Large intestine (tissue), 3 donors: ENCODE measurements at regions not wholly inside any gene's neighbourhood (a gene's known extent, or its start where the extent isn't known, plus 50 kb on each side); places are given as distances from the start of the nearest gene placed in this dataset.
"Not testable (repeated sequence)": the region's sequence is repeated elsewhere in the genome, so short reads cannot be mapped to it uniquely, and the experiment has no call there.

Experiments
- DNase-seq, 2 donors: peaks; one replicate each; pipeline versions ENCODE4 v3.0.0 to v3.0.0-alpha.2; 2013
- H3K27ac ChIP-seq: one replicate; pipeline ENCODE4 v1.5.1; 2013; ENCODE audit warnings: low read length
- H3K27me3 ChIP-seq: 2 replicates; pipeline ENCODE4 v1.6.1; 2013; ENCODE audit warnings: low read length; ENCODE audit not compliant: control insufficient read depth, insufficient read depth
- H3K36me3 ChIP-seq: 2 replicates; pipeline ENCODE4 v1.6.1; 2013; ENCODE audit warnings: low read length; ENCODE audit not compliant: control insufficient read depth, insufficient read depth
- H3K4me1 ChIP-seq: one replicate; pipeline ENCODE4 v1.6.1; 2013; ENCODE audit warnings: low read length; ENCODE audit not compliant: control insufficient read depth, insufficient read depth
- H3K4me3 ChIP-seq: one replicate; pipeline ENCODE4 v1.5.1; 2013; ENCODE audit warnings: low read length
- H3K9me3 ChIP-seq: one replicate; pipeline ENCODE4 v1.6.1; 2013; ENCODE audit warnings: mild to moderate bottlenecking, low read depth, low read length, moderate library complexity; ENCODE audit not compliant: control insufficient read depth
- WGBS: methylation state at CpG from one replicate; pipeline ENCODE4 v1.1.5; 2013; ENCODE audit warnings: low lambda C conversion rate; ENCODE audit not compliant: insufficient coverage; 5-methylcytosine and 5-hydroxymethylcytosine counted together

DNA sequence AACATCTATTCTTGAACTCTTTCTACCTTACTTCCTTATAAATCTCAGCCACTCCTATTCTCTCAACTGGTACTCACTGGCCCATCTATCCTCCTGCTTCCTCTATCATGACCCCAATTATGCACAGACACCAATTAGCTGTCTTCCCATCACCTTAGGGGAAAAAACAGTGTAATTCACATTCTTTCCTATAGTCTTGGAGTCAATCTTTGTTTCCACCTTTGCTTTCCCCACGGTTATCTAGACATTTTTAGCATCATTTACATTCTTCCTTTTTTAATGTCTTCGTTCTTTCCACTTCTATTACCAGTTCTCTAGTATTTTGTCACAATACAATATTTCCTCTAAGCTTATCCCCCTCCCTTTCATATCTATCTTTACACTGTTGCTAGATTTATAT is 449.4 kb downstream of the TMEM38B start:
- no peak for DNase-seq
- WGBS = 76% methylated on average over 2 of the region's 2 CpGs
- H3K4me1 ChIP-seq = no peaks in the 10 kb centered on the region

DNA sequence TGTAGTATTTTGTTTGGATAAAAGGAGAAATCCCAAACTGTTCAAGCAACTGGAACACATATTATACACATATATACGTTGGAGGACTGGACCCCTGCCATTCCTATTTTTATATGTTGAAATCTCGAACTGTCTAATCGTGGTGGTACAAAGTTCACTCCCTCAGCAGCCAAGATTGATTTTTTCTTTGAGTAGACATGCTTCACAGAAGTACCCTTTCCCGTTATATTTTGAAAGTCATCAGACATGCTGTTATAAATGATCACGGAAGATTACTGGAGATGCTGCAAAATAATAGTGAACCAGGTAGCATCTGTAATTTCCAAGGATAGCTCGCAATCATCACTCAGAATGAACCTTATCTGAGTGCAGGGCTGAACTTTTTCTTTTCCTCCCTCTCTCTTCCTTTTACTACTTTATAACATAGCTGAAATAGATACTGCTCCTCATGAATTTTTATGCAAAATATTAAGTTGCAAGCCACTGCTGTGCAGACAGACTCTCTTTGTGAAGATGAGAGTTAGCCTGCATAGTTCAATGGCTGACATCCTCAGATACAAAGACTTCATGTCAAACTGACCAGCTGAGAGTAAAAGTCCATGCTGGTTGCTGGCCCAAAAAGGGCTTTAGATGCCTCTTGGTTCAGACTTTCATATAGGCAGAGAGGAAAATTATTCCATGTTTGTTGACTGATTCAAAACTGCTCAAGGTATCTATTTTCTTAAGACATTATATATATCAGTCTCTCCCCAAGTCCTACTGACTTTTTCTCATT is 451.9 kb downstream of the TMEM38B start:
- no peaks in the 10 kb centered on the region for H3K36me3 ChIP-seq
- H3K27me3 ChIP-seq = no peaks in the 10 kb centered on the region
- no peak for DNase-seq
- no peaks in the 10 kb centered on the region for H3K4me1 ChIP-seq
- WGBS = 83% methylated on average over 1 of the region's 6 CpGs
- H3K27ac ChIP-seq = no peak overlapping the region
- no peaks in the 10 kb centered on the region for H3K9me3 ChIP-seq
- no peak overlapping the region for H3K4me3 ChIP-seq

More for the DNA sequence above, 449.4 kb downstream of the TMEM38B start:
- H3K36me3 ChIP-seq = no peaks in the 10 kb centered on the region
- no peak overlapping the region for H3K4me3 ChIP-seq
- no peaks in the 10 kb centered on the region for H3K9me3 ChIP-seq
- no peaks in the 10 kb centered on the region for H3K27me3 ChIP-seq
- H3K27ac ChIP-seq = no peak overlapping the region

- H3K27ac ChIP-seq = no peak overlapping the region
- H3K4me1 ChIP-seq = no peaks in the 10 kb centered on the region
- no peak overlapping the region for H3K4me3 ChIP-seq
- no peak for DNase-seq
- H3K36me3 ChIP-seq = no peaks in the 10 kb centered on the region
- no peaks in the 10 kb centered on the region for H3K27me3 ChIP-seq
- H3K9me3 ChIP-seq = no peaks in the 10 kb centered on the region
Observed at GRCh38 chr9:106146886-106147285, 452.5 kb downstream of the TMEM38B start.

DNA sequence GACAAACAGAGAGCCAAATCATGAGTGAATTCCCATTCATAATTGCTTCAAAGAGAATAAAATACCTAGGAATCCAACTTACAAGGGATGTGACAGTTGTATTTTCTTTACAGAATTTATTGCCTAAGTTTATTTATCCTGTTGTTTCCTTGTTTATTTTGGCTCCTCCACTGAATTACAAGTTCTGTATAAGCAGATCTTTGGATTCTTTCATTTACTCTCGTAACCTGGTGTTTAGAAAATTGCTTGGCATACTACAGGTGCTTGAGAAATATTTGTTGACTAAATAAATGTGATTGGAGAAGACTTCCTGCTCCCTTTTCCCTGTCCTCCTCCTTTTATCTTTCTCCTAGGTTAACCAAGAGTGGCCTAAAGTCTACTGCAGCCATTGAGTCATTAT is 455.6 kb downstream of the TMEM38B start:
- Histone ChIP-seq H3K4me1 (no peaks in the 10 kb centered on the region), H3K27ac (no peak overlapping the region), H3K9me3 (no peaks in the 10 kb centered on the region), H3K27me3 (no peaks in the 10 kb centered on the region), H3K36me3 (no peaks in the 10 kb centered on the region), H3K4me3 (no peak overlapping the region)
- DNase-seq = no peak
- WGBS = no CpG with 5 or more reads among the region's 1 CpG

GRCh38 chr9:106156465-106156864 is 462.1 kb downstream of the TMEM38B start:
- no peaks in the 10 kb centered on the region for H3K4me1 ChIP-seq
- no peaks in the 10 kb centered on the region for H3K36me3 ChIP-seq
- no peak overlapping the region for H3K4me3 ChIP-seq
- WGBS = no CpG with 5 or more reads among the region's 1 CpG
- H3K27ac ChIP-seq = no peak overlapping the region
- no peak for DNase-seq
- no peaks in the 10 kb centered on the region for H3K27me3 ChIP-seq
- H3K9me3 ChIP-seq = no peaks in the 10 kb centered on the region

GRCh38 chr9:106172265-106172664 is 477.9 kb downstream of the TMEM38B start:
- WGBS = 83% methylated on average over 1 of the region's 1 CpG
- Histone ChIP-seq H3K4me3 (no peak overlapping the region), H3K9me3 (no peaks in the 10 kb centered on the region), H3K27me3 (no peaks in the 10 kb centered on the region), H3K4me1 (no peaks in the 10 kb centered on the region), H3K36me3 (no peaks in the 10 kb centered on the region), H3K27ac (no peak overlapping the region)
- no peak for DNase-seq

- no peaks in the 10 kb centered on the region for H3K9me3 ChIP-seq
- no peak overlapping the region for H3K27ac ChIP-seq
- no peak overlapping the region for H3K4me3 ChIP-seq
- 33% methylated on average over 1 of the region's 2 CpGs for WGBS
- H3K36me3 ChIP-seq = no peaks in the 10 kb centered on the region
- H3K27me3 ChIP-seq = no peaks in the 10 kb centered on the region
- H3K4me1 ChIP-seq = no peaks in the 10 kb centered on the region
- no peak for DNase-seq
Observed at GRCh38 chr9:106174346-106174745, 480.0 kb downstream of the TMEM38B start.

DNA sequence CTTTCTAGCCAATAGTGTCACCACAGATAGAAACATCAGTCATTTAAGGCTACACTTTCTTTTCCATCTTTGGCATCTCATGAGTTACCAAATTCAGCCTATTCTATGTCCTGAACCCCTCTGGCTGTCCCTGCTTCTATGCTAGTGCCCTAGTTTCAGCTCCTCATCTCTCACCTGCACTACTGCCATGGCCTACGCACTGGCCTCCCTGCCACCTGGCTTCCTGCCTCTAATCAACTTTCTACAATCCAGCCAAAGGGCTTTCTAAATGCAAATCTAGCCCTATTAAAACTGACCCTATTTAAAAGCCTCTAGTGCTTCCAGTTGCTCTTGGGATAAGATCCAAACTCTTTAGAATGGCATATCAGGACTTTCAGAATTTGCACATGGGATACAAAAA is 482.9 kb downstream of the TMEM38B start:
- WGBS = 80% methylated on average over 1 of the region's 1 CpG
- Histone ChIP-seq H3K4me1 (no peaks in the 10 kb centered on the region), H3K27me3 (no peaks in the 10 kb centered on the region), H3K9me3 (no peaks in the 10 kb centered on the region), H3K27ac (no peak overlapping the region), H3K36me3 (no peaks in the 10 kb centered on the region), H3K4me3 (no peak overlapping the region)
- no peak for DNase-seq

DNA sequence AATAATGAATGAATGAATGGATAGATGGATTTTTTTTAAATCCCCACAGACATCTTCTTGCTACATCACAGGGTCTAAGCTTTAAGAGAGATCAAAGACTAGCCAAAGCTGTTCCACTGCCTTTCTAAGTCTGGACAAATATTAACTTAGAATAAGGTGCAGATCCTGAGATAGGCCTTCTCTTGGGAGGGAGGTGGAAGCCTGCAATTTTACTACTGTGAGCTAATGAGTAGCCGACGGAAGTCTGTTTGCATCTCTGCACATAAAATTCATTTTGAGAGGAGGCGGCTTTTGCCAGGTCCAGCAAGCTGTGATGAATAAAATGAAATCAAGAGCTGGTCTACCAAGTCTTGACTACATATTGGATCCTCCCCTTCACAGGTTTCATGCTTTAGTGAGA is 484.9 kb downstream of the TMEM38B start:
- H3K27me3 ChIP-seq = no peaks in the 10 kb centered on the region
- H3K4me1 ChIP-seq = no peaks in the 10 kb centered on the region
- no peak overlapping the region for H3K27ac ChIP-seq
- no CpG with 5 or more reads among the region's 3 CpGs for WGBS
- no peaks in the 10 kb centered on the region for H3K36me3 ChIP-seq
- no peaks in the 10 kb centered on the region for H3K9me3 ChIP-seq
- no peak overlapping the region for H3K4me3 ChIP-seq
- DNase-seq = peak in 1 of 2 donors; percentile 20

GRCh38 chr9:106203815-106204516 is 509.6 kb downstream of the TMEM38B start:
- H3K4me3 ChIP-seq, DNase-seq, H3K4me1 ChIP-seq, H3K27me3 ChIP-seq, H3K36me3 ChIP-seq, H3K9me3 ChIP-seq, H3K27ac ChIP-seq: not testable (repeated sequence)
- WGBS = no CpG with 5 or more reads among the region's 8 CpGs

- Histone ChIP-seq H3K36me3 (no peaks in the 10 kb centered on the region), H3K9me3 (no peaks in the 10 kb centered on the region), H3K4me1 (no peaks in the 10 kb centered on the region), H3K4me3 (no peak overlapping the region), H3K27me3 (no peaks in the 10 kb centered on the region), H3K27ac (no peak overlapping the region)
- WGBS = no CpG with 5 or more reads among the region's 1 CpG
- no peak for DNase-seq
Observed at GRCh38 chr9:106207298-106207697, 513.0 kb downstream of the TMEM38B start.
